SU-DHL-6 (cell line): ENCODE measurements at regions not wholly inside any gene's neighbourhood (a gene's known extent, or its start where the extent isn't known, plus 50 kb on each side); places are given as distances from the start of the nearest gene placed in this dataset.

Experiments
- H2AFZ ChIP-seq: fragments of 200-600 bp; sonication (generic); 2 replicates; pipeline ENCODE4 v1.6.1; 2014; ENCODE audit warnings: low read depth, mild to moderate bottlenecking, moderate library complexity, mixed read lengths, antibody characterized with exemption, low read length; ENCODE audit not compliant: severe bottlenecking
- H3F3A ChIP-seq: fragments of 200-600 bp; shearing (Covaris generic); 2 replicates; pipeline ENCODE4 v1.6.0; 2016; ENCODE audit warnings: antibody characterized with exemption, mild to moderate bottlenecking; ENCODE audit not compliant: insufficient read depth
- H3K27ac ChIP-seq: fragments of 200-600 bp; sonication (generic); 2 replicates; pipeline ENCODE4 v1.5.1; 2016; ENCODE audit warnings: low read depth, mild to moderate bottlenecking, low read length, moderate library complexity, mixed read lengths
- H3K27me3 ChIP-seq: fragments of 200-600 bp; sonication (generic), shearing (Covaris generic); 2 replicates; pipeline ENCODE4 v1.6.0; 2014; ENCODE audit warnings: mild to moderate bottlenecking, low read length
- H3K36me3 ChIP-seq: fragments of 200-600 bp; sonication (generic); 2 replicates; pipeline ENCODE4 v1.6.1; 2014; ENCODE audit warnings: mild to moderate bottlenecking, low read length, mixed read lengths
- H3K4me2 ChIP-seq: fragments of 300-600, 200-600 bp; shearing (Covaris generic), sonication (generic); 2 replicates; pipeline ENCODE4 v1.6.0; 2014; ENCODE audit warnings: low read length, low read depth, mild to moderate bottlenecking; ENCODE audit not compliant: poor library complexity, severe bottlenecking
- H3K4me3 ChIP-seq: fragments of 200-600 bp; sonication (generic); 2 replicates; pipeline ENCODE4 v1.5.1; 2014; ENCODE audit warnings: antibody characterized with exemption, low read length, mild to moderate bottlenecking, mixed read lengths; ENCODE audit not compliant: insufficient read depth, poor library complexity, severe bottlenecking
- H3K79me2 ChIP-seq: fragments of 200-600 bp; sonication (generic); 2 replicates; pipeline ENCODE4 v1.6.1; 2014; ENCODE audit warnings: mild to moderate bottlenecking, low read length, moderate library complexity; ENCODE audit not compliant: insufficient read depth
- H3K9ac ChIP-seq: fragments of 200-600 bp; sonication (generic); 2 replicates; pipeline ENCODE4 v1.7.0; 2014; ENCODE audit warnings: mild to moderate bottlenecking, low read length
- H3K9me2 ChIP-seq: fragments of 200-600 bp; sonication (generic); replicated peaks from 2 replicates; pipeline ENCODE4 v1.6.1; 2014; ENCODE audit warnings: low read length; ENCODE audit not compliant: insufficient read depth
- H3K9me3 ChIP-seq: fragments of 200-600 bp; sonication (generic); 2 replicates; pipeline ENCODE4 v1.6.1; 2014; ENCODE audit warnings: low read length, mixed read lengths; ENCODE audit not compliant: insufficient read depth
- H4K20me1 ChIP-seq: fragments of 200-600 bp; sonication (generic); 2 replicates; pipeline ENCODE4 v1.6.1; 2014; ENCODE audit warnings: low read depth, mild to moderate bottlenecking, antibody characterized with exemption, low read length, moderate library complexity, mixed read lengths
- EZH2phosphoT487 ChIP-seq: fragments of 200-600 bp; sonication (generic), shearing (Covaris generic); conservative IDR thresholded peaks from 2 replicates; pipeline ENCODE4 v1.6.1; 2018; ENCODE audit warnings: mild to moderate bottlenecking, antibody characterized with exemption, low read length, moderate library complexity, mixed read lengths
- TF ChIP-seq, protein P1 (sequence below): fragments of 200-600 bp; sonication (generic); IDR thresholded peaks from one replicate; pipeline ENCODE4 v1.5.1; 2017; ENCODE audit warnings: antibody characterized with exemption, mild to moderate bottlenecking, low read length, moderate library complexity; ENCODE audit not compliant: insufficient read depth, poor library complexity, severe bottlenecking

DNA sequence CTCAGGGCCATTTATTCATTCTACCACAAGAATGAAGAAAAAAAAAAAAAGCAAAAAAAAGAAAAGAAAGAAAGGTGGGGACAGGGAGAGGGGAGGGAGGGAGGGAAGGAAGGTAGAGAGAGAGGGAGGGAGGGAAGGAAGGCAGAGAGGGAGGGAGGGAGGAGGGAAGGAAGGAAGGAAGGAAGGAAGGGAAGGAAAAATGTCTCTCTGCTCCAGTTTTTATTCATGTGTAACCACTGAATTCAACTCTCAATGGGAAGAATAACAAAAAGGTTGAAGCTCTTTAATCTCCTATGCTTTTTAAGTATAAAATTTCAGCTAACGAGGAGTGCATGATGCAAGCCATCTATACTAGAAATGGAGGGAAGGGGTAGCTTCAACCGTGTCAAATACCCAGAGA, 287.3 kb downstream of the MREG start:
- H3K36me3 ChIP-seq = no peaks in the 10 kb centered on the region
- H3K4me3 ChIP-seq = no peak overlapping the region
- no peaks in the 10 kb centered on the region for H3K9me2 ChIP-seq
- no peaks in the 10 kb centered on the region for H3K27me3 ChIP-seq
- no peak overlapping the region for H3K4me2 ChIP-seq
- H3K27ac ChIP-seq = no peak overlapping the region
- no peaks in the 10 kb centered on the region for H3F3A ChIP-seq
- H3K9ac ChIP-seq = no peak overlapping the region
- H3K79me2 ChIP-seq = no peaks in the 10 kb centered on the region
- no peaks in the 10 kb centered on the region for H3K9me3 ChIP-seq
- no peak for TF ChIP-seq EZH2phosphoT487
- TF ChIP-seq, protein P1, sequence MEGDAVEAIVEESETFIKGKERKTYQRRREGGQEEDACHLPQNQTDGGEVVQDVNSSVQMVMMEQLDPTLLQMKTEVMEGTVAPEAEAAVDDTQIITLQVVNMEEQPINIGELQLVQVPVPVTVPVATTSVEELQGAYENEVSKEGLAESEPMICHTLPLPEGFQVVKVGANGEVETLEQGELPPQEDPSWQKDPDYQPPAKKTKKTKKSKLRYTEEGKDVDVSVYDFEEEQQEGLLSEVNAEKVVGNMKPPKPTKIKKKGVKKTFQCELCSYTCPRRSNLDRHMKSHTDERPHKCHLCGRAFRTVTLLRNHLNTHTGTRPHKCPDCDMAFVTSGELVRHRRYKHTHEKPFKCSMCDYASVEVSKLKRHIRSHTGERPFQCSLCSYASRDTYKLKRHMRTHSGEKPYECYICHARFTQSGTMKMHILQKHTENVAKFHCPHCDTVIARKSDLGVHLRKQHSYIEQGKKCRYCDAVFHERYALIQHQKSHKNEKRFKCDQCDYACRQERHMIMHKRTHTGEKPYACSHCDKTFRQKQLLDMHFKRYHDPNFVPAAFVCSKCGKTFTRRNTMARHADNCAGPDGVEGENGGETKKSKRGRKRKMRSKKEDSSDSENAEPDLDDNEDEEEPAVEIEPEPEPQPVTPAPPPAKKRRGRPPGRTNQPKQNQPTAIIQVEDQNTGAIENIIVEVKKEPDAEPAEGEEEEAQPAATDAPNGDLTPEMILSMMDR = no peak
- no peak overlapping the region for H2AFZ ChIP-seq
- no peaks in the 10 kb centered on the region for H4K20me1 ChIP-seq

DNA sequence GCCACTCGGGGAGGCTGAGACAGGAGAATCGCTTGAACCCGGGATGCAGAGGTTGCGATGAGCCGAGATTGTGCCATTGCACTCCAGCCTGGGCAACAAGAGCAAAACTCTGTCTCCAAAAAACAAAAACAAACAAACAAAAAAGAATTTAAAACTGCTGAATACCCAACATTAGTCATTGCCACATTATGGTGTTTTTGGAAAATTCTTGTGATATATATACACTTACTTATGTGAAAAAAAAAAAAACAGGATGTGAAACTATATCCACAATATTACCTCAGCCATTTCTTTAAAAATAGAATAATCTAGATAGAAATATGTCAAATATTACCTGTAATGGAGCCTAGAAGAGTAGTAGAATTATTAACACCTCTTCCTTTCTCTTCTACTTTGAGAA, 288.3 kb upstream of the FN1 start:
- H3K27ac ChIP-seq = no peak overlapping the region
- H3K4me3 ChIP-seq = no peak overlapping the region

DNA sequence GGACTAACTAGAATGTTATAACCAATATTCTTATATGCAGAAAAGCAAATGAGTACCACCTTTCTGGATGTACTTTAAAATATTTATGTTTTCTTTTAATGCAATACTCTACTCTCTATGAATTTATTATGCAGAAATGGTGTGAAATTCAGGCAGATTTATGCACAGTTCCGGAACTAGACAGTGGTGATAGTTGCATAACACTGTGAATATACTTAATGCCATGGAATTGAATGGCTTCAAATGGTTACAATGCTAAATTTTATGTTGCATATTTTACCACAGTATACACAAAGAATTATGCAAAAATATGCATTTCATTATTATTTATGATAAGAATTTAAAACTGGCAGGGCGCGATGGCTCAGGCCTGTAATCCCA, 287.8 kb upstream of the FN1 start:
- H3K9me2 ChIP-seq = no peaks in the 10 kb centered on the region
- H3F3A ChIP-seq = no peaks in the 10 kb centered on the region
- no peaks in the 10 kb centered on the region for H4K20me1 ChIP-seq
- H2AFZ ChIP-seq = no peak overlapping the region
- no peak overlapping the region for H3K4me2 ChIP-seq
- no peak overlapping the region for H3K4me3 ChIP-seq
- no peaks in the 10 kb centered on the region for H3K36me3 ChIP-seq
- no peak overlapping the region for H3K9ac ChIP-seq
- no peak overlapping the region for H3K27ac ChIP-seq
- H3K9me3 ChIP-seq = no peaks in the 10 kb centered on the region
- no peaks in the 10 kb centered on the region for H3K27me3 ChIP-seq
- TF ChIP-seq EZH2phosphoT487 = no peak
- TF ChIP-seq, protein P1 = no peak
- no peaks in the 10 kb centered on the region for H3K79me2 ChIP-seq

More for the DNA sequence above, 288.3 kb upstream of the FN1 start:
- no peaks in the 10 kb centered on the region for H3K9me3 ChIP-seq
- H3F3A ChIP-seq = no peaks in the 10 kb centered on the region
- no peak overlapping the region for H3K9ac ChIP-seq
- no peaks in the 10 kb centered on the region for H3K27me3 ChIP-seq
- H2AFZ ChIP-seq = no peak overlapping the region
- no peaks in the 10 kb centered on the region for H4K20me1 ChIP-seq
- H3K79me2 ChIP-seq = no peaks in the 10 kb centered on the region
- no peaks in the 10 kb centered on the region for H3K36me3 ChIP-seq
- H3K9me2 ChIP-seq = no peaks in the 10 kb centered on the region
- no peak for TF ChIP-seq EZH2phosphoT487
- TF ChIP-seq, protein P1 = no peak
- H3K4me2 ChIP-seq = no peak overlapping the region
